ENCODE measurements at regions not wholly inside any gene's neighbourhood (a gene's known extent, or its start where the extent isn't known, plus 50 kb on each side); places are given as distances from the start of the nearest gene placed in this dataset.

DNA sequence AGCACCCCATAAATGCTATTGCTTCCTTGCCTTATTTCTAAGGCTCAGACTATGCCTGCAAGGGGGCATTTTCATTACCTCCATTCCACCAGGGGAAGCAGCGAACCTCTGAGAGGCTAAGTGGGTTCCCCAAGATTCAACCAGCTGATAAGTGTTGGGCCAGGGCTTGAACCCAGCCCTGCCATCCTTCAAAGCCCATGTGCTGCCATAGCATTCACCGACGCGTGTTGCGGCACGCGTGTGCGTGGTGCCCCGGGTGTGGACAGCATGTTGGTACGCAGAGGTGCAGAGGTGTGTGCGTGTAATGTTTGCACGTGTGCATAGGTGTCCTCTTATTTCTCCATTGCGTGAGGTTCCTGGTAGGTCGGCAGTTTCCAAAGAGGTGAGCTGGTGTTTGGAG, 66.0 kb upstream of the PPARA start:
- Mint-ChIP-seq H3K27me3 (ENCODE audit: low read depth) (no peaks in the 10 kb centered on the region), H3K4me3 (ENCODE audit: low read depth) (no peak overlapping the region), H3K4me1 (ENCODE audit: low read depth) (no peaks in the 10 kb centered on the region), H3K36me3 (ENCODE audit: low read depth) (no peaks in the 10 kb centered on the region), H3K9me3 (no peaks in the 10 kb centered on the region), H3K27ac (no peak overlapping the region)
- intact Hi-C loops (cut with micrococcal nuclease) = no loop called here
- no peak for DNase-seq (ENCODE audit: low spot score)

DNA sequence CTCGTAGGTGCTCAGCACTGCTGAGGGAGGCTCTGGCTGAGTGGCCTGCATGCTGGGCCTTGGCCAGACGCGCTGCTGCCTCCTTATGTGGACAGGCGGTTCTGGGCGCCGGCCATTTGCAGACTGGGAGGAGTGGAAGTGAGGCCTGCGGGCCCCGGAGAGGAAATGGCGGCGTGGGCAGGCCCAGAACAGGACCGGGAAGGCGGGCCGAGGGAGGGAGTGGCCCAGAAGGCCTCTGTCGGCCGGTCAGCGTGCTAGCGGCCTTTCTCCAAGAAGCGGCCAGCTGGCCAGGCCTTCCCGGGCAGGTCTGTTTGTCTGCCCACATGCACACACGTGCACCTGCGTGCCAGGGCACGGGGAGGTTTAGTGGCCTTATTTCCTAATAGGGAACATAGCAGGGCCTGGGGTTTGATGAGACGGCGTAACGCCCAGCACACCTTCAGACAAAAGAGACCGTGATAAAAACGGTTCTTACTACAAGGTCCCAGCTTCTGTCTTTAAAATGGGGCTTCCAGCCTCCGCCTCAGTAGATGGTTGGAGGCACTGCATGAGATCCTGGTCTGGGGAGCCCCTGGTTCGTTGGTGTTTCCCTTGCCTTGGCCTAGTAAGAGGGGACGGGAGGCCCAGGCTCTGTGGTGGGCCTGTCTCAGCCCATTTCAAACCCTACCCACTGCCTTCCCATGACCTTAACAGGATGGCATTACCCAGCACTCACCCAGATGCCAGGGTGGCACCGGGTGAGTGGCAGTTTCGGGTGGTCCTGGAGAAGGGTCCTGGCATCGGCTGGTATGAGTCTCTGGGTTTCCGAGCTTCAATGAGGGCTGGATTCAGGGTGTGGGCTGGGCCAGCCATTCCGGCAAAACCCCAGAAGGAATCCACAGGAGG, 65.1 kb upstream of the PPARA start:
- no peaks in the 10 kb centered on the region for H3K27me3 Mint-ChIP-seq (ENCODE audit: low read depth)
- no peaks in the 10 kb centered on the region for H3K4me1 Mint-ChIP-seq (ENCODE audit: low read depth)
- no peaks in the 10 kb centered on the region for H3K36me3 Mint-ChIP-seq (ENCODE audit: low read depth)
- H3K27ac Mint-ChIP-seq = no peak overlapping the region
- no peaks in the 10 kb centered on the region for H3K9me3 Mint-ChIP-seq
- intact Hi-C loops (cut with micrococcal nuclease) = no loop called here
- no peak overlapping the region for H3K4me3 Mint-ChIP-seq (ENCODE audit: low read depth)
- DNase-seq (ENCODE audit: low spot score) = no peak

DNA sequence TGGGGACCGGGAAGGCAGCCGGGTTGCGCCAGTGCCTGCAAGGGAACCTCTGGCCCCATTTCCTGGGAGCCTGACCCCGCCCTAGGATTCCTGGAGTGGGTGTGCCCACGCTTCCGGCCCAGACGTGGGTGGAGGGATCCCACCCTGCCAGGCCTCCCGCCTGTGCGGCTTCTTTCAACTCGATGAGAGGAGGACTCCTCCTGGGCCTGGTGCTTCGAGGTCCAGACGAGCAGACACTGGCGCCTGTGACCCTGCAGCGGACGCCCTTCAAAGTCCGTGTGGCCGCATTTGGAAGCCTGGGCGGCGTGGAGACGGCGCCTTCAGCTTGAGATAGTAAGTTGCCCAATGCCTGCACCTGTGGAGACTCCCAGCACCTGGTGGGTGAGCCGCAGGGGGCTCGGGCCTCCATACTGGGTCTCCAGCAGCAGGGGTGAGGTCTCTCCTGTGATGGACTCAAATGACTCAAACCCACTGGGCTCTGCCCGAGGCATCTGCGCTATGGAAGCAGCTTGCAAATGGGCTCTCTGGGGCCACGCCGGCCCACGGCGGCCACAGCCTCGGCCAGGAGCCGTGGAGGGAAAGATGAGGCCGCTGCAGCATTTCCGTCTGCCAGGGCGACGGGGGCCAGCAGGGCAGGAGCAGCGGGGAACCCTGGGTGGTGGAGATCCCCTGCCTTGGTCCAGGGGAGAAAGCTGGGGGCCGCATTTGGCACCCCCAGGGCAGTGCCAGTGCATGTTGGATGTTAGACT, 64.3 kb upstream of the PPARA start:
- intact Hi-C loops (cut with micrococcal nuclease) = no loop called here
- Mint-ChIP-seq H3K4me1 (ENCODE audit: low read depth) (no peaks in the 10 kb centered on the region), H3K27me3 (ENCODE audit: low read depth) (no peaks in the 10 kb centered on the region), H3K4me3 (ENCODE audit: low read depth) (no peak overlapping the region), H3K36me3 (ENCODE audit: low read depth) (no peaks in the 10 kb centered on the region), H3K27ac (no peak overlapping the region), H3K9me3 (no peaks in the 10 kb centered on the region)
- no peak for DNase-seq (ENCODE audit: low spot score)

DNA sequence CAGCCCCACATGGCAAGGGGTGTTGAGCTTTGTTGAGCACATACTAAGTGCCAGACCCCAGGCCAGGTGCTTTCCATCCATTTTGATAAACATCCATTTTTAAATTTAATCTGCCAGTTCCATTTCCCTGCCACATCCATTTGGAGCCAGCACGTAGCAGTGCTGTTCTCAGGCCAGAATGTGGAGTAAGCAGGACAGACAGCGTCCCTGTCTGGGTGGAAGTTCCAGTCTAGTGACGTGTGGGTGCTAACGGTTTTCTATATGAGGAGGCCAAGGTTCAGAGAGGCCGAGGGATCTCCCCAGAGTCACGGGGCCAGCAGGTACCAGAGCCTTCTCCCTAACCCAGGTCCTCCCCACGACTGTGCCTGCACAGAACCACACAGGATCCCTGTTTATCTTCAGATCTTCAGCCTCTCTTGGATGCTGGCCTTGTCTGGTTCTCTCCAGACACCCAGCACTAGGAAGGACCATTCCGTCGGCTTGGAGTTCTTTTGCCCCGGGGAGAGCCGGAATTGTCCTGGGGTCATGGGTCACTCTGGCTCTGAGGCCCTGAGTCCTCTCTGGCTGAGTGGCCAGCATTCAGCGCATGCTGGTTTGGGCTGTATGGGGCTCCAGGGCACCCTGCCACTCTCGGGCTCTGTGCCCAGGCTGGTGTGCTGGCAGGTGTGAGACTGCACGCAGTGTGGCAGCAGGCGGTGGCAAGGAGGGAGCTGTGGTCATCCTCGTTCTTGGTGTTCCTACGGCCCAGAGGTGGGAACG, 63.6 kb upstream of the PPARA start:
- intact Hi-C loops (cut with micrococcal nuclease) = no loop called here
- no peaks in the 10 kb centered on the region for H3K4me1 Mint-ChIP-seq (ENCODE audit: low read depth)
- H3K27ac Mint-ChIP-seq = no peak overlapping the region
- H3K9me3 Mint-ChIP-seq = no peaks in the 10 kb centered on the region
- H3K36me3 Mint-ChIP-seq (ENCODE audit: low read depth) = no peaks in the 10 kb centered on the region
- DNase-seq (ENCODE audit: low spot score) = no peak
- no peaks in the 10 kb centered on the region for H3K27me3 Mint-ChIP-seq (ENCODE audit: low read depth)
- no peak overlapping the region for H3K4me3 Mint-ChIP-seq (ENCODE audit: low read depth)

DNA sequence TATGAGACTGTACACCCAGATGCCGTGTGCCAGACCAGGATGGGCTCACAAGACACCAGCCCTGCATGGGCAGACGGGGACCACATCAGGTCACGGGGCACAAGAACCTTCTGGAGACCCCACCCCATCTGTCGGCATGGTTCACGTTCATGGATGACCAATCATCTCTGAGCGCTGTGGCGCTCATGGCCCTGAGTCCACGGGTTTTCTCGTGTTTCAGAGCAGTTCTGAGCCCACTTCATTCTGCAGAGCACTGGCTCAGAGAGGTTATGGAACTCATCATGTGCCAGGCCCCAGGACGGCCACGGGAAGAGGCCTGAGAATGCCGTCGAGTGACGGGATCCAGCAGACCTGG, 63.0 kb upstream of the PPARA start:
- Mint-ChIP-seq H3K27me3 (ENCODE audit: low read depth) (no peaks in the 10 kb centered on the region), H3K27ac (no peak overlapping the region), H3K36me3 (ENCODE audit: low read depth) (no peaks in the 10 kb centered on the region), H3K9me3 (no peaks in the 10 kb centered on the region), H3K4me3 (ENCODE audit: low read depth) (no peak overlapping the region), H3K4me1 (ENCODE audit: low read depth) (no peaks in the 10 kb centered on the region)
- intact Hi-C loops (cut with micrococcal nuclease) = no loop called here
- DNase-seq (ENCODE audit: low spot score) = no peak

DNA sequence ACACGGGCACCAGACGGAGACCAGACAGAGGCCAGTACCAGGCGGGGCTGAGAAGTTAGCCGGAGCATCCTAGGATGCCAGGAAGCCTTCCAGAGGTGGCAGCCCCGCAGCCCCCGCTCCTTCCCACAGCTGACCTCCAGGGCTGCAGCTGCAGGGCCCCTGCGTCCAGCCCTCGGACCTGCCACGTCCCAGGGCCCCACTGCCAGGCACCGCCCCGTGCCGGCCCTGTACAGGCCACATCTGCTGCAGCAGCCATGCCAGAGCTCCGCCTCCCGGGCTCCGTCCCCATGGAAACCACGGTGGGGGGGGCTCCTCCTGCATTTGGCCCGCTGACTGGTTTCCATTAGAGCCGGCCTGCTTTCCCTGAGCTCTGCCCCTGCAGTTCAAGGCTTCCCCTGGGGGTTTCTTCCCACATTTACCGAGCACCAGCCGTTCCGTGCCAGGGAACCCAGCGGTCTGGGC, 62.5 kb upstream of the PPARA start:
- intact Hi-C loops (cut with micrococcal nuclease) = no loop called here
- H3K27me3 Mint-ChIP-seq (ENCODE audit: low read depth) = no peaks in the 10 kb centered on the region
- no peaks in the 10 kb centered on the region for H3K36me3 Mint-ChIP-seq (ENCODE audit: low read depth)
- no peaks in the 10 kb centered on the region for H3K4me1 Mint-ChIP-seq (ENCODE audit: low read depth)
- no peak for DNase-seq (ENCODE audit: low spot score)
- no peak overlapping the region for H3K27ac Mint-ChIP-seq
- H3K4me3 Mint-ChIP-seq (ENCODE audit: low read depth) = no peak overlapping the region
- H3K9me3 Mint-ChIP-seq = no peaks in the 10 kb centered on the region

DNA sequence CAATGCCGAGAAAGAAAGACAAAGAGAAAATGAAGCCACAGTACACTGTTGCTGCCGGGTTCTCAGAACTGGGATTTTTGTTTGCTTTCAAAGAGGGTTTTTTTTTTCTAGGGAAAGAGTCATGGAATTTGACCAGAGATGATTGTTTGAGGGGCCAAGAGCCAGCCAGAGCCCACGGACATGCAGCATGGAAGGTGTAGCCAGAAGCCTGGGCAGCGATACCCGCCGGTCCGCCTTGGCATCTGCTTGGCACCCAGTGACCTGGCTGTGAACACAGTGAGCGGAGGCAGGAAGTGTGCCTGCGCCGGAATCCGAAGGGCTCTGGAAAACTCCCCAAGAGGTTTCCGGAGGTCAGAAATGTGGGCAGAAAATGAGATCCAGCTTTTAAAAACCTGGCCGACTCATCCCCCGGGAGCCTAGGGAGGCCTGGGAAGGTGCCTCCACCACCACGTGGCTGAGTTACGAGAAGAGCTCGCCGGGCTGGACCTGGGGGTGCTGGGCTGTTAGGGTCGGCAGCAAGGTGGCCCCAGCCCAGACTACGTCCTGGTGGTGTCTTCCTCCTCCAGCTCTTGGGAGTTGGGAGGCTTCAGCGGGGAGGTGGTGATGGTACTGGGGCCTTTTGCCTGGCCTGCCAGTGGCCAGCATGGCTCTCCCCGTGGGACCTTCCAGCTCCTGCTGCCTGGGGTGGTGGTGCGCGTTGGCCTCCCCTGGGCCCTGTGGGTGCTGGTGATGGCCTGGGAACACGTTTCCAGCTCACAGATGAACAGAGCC, 61.6 kb upstream of the PPARA start:
- Mint-ChIP-seq H3K27me3 (ENCODE audit: low read depth) (no peaks in the 10 kb centered on the region), H3K36me3 (ENCODE audit: low read depth) (no peaks in the 10 kb centered on the region), H3K27ac (no peak overlapping the region), H3K9me3 (no peaks in the 10 kb centered on the region), H3K4me1 (ENCODE audit: low read depth) (no peaks in the 10 kb centered on the region), H3K4me3 (ENCODE audit: low read depth) (no peak overlapping the region)
- intact Hi-C loops (cut with micrococcal nuclease) = no loop called here
- no peak for DNase-seq (ENCODE audit: low spot score)

DNA sequence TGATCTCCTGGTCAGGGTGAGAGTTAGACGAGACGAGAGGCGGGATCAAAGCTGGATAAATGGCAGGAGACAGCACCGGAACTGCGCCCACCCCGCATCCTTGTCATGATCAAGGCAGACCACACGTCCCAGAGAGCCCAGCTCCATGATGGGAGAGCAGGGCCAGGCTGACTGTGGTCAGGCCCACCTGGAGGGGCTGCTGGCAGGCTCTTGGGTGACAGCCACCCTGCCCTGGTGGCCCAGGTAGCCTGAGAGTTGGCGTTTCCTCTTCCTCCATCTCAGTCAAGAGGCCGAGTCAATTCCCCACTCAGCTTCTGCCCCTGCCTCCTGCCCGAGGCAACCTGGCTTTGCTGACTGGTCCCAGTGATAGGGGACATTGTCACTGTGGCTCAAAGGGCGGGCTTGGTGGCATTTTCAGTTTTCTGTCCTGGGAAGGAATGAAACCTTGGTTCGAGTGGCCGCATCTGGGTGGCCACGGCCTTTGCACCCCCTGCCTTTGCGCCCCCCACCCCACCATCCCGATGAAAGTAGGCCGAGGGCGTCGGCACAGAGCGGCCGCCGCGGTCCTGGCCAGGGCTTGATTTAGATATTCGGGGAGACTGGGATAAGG, 60.8 kb upstream of the PPARA start:
- intact Hi-C loops (cut with micrococcal nuclease) = no loop called here
- Mint-ChIP-seq H3K9me3 (no peaks in the 10 kb centered on the region), H3K27me3 (ENCODE audit: low read depth) (no peaks in the 10 kb centered on the region), H3K36me3 (ENCODE audit: low read depth) (no peaks in the 10 kb centered on the region), H3K4me1 (ENCODE audit: low read depth) (no peaks in the 10 kb centered on the region), H3K4me3 (ENCODE audit: low read depth) (no peak overlapping the region), H3K27ac (no peak overlapping the region)
- DNase-seq (ENCODE audit: low spot score) = no peak

DNA sequence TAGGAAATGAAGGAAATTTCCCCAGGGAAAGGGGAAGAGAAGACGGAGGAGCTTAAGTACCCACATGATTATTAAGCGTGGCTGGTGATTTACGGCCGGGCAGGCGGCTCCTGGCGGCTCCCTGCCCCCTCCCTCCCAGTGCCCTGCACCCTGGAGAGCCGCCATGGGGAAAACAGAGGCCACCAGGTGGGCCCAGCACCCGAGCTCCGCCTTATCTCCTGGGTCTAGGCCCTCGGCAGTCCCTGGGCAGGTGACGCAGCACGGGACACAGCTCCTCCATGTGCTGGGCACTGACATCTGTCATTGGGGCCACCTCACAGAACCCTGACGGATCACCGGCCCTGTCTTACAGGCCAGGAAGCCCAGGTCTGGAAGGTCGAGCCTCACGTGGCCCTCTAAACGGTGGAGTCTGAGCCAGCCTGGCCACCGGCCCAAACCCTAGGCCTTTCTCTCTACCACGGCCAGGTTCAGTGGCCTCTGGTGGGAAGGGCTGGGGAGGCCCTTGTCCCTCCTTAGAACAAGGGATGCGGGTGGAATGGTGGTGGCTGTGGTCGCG, 60.2 kb upstream of the PPARA start:
- Mint-ChIP-seq H3K27me3 (ENCODE audit: low read depth) (no peaks in the 10 kb centered on the region), H3K9me3 (no peaks in the 10 kb centered on the region), H3K27ac (no peak overlapping the region), H3K36me3 (ENCODE audit: low read depth) (no peaks in the 10 kb centered on the region), H3K4me3 (ENCODE audit: low read depth) (no peak overlapping the region), H3K4me1 (ENCODE audit: low read depth) (no peaks in the 10 kb centered on the region)
- no peak for DNase-seq (ENCODE audit: low spot score)
- intact Hi-C loops (cut with micrococcal nuclease) = no loop called here

DNA sequence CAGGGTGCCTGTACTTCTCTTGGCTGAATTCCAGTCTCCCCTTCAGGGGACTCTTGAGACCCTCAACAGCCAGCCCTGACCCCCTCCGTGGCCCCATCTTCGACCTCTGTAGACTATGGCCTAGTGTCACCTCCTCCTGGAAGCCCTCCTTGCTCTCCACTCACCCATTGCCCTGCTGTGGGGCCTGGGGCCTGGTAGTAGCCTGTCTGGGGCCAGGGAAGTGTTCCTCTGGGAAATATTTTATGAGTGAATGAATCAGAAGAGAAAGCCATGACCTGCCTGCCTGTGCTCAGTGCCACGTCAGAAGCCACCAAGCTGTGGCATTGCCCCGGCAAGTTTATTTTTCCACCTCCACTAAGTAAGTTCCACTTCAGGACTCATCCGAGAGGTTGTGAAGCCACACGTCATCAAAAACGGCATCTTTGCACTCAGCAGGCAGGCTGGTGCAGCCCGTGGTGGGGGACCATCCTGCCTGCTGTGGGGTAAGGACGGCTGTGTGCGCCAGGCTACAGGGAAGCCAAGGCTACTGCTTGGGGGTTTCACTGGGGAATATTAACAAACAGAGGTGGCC, 59.6 kb upstream of the PPARA start:
- no peaks in the 10 kb centered on the region for H3K9me3 Mint-ChIP-seq
- DNase-seq (ENCODE audit: low spot score) = no peak
- no peak overlapping the region for H3K27ac Mint-ChIP-seq
- H3K27me3 Mint-ChIP-seq (ENCODE audit: low read depth) = no peaks in the 10 kb centered on the region
- H3K4me1 Mint-ChIP-seq (ENCODE audit: low read depth) = no peaks in the 10 kb centered on the region
- no peaks in the 10 kb centered on the region for H3K36me3 Mint-ChIP-seq (ENCODE audit: low read depth)
- intact Hi-C loops (cut with micrococcal nuclease) = no loop called here
- H3K4me3 Mint-ChIP-seq (ENCODE audit: low read depth) = no peak overlapping the region

DNA sequence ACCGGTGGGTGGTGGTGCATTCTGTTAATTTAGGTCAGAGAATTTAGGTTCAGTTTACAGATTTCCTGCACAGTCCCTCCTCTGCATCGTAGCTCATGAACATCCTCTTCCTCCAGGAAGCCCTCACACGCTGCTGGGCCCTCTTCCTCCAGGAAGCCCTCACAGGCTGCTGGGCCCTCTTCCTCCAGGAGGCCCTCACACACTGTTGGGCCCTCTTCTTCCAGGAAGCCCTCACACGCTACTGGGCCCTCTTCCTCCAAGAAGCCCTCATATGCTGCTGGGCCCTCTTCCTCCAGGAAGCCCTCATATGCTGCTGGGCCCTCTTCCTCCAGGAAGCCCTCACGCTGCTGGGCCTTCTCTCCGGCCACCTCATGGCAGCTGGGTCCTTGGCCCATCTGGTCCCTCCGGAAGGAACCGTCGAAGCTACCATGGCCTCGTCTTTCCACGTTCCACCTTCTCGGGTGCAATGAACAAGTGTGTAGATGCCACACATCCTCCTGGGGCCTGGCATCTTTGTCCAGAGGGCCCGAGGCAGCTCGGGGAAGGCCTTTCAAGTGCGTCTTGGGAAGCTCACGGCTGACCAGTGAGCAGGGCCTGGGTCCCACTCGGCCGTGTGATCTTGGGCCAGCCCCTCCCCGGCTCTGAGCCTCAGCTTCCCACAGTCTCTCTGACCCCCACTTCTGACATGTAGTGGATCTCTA, 58.9 kb upstream of the PPARA start:
- H3K27me3 Mint-ChIP-seq (ENCODE audit: low read depth) = no peaks in the 10 kb centered on the region
- intact Hi-C loops (cut with micrococcal nuclease) = no loop called here
- no peaks in the 10 kb centered on the region for H3K4me1 Mint-ChIP-seq (ENCODE audit: low read depth)
- H3K36me3 Mint-ChIP-seq (ENCODE audit: low read depth) = no peaks in the 10 kb centered on the region
- H3K4me3 Mint-ChIP-seq (ENCODE audit: low read depth) = no peak overlapping the region
- H3K9me3 Mint-ChIP-seq = no peaks in the 10 kb centered on the region
- no peak overlapping the region for H3K27ac Mint-ChIP-seq
- no peak for DNase-seq (ENCODE audit: low spot score)
